ENCODE measurements at regions not wholly inside any gene's neighbourhood (a gene's known extent, or its start where the extent isn't known, plus 50 kb on each side); places are given as distances from the start of the nearest gene placed in this dataset.

DNA sequence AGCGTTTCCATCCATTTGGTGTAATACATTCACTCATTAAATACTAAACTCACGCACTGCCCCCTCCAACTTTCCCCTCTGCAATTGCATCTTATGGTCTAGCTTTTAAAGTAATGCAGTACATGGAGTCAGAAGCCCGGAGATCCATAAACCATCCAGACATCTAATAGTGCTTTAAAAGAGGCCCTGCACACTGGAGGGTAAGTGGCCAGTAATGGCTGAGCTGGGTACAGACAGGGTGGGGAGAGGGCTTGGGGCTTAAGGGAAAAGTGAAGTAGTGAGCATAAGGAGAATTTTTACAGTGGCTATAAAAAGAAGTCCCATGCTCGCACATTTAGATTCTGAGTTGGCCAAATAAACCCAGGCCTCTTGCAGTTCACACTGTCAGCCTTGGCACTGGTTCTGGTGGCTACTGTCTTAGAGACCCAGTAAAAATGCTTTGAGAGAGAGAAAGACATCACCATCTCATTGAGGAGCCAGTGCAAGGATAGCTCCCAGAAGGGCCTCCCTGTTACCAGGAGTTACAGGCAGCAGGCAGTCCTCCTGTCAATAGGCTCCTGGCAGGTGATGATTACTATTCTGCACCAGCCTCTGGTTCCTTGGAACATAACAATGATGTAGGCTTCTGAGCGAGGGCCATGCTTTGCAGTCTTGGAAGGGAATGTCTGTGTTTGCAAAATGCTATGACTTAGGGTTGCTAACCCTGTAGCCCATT lies 112.6 kb upstream of the NEO1 start:
- TF ChIP-seq CTCF (IDR thresholded peaks at IDR 0.05 in 4 of 5, conservative IDR thresholded peaks at IDR 0.05 in 1 of 5) (no peak), POLR2A (IDR thresholded peaks at IDR 0.05) (no peak)
